ENCODE measurements at regions not wholly inside any gene's neighbourhood (a gene's known extent, or its start where the extent isn't known, plus 50 kb on each side); places are given as distances from the start of the nearest gene placed in this dataset.
A peak's percentile ranks its signal among the peaks of the same experiment; 100 is the strongest.

DNA sequence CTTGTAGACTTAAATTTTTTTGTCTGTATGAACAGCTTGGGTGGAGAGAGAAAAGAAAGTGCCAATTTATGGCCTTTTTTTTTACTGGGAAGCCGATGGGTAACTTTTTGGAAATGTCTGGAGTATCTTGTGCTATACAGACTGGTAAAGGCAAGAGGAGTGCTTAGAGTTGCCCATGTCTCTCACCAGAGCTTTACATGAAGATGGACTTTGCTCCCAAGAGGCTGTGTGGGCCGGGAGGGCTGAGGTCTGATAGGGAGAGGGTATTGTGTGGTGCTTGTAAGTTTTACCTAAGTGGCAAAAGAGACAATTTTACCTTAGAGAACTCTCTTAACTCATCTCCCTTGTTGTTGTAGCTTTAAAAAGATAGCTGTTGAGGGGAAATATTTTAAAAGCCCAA lies 203.2 kb downstream of the SEMA6A start (continued):
- TF ChIP-seq E2F2 (CRISPR knock-in tag; IDR thresholded peaks at IDR 0.05; ENCODE audit: borderline replicate concordance): no peak
- TF ChIP-seq, protein P1, sequence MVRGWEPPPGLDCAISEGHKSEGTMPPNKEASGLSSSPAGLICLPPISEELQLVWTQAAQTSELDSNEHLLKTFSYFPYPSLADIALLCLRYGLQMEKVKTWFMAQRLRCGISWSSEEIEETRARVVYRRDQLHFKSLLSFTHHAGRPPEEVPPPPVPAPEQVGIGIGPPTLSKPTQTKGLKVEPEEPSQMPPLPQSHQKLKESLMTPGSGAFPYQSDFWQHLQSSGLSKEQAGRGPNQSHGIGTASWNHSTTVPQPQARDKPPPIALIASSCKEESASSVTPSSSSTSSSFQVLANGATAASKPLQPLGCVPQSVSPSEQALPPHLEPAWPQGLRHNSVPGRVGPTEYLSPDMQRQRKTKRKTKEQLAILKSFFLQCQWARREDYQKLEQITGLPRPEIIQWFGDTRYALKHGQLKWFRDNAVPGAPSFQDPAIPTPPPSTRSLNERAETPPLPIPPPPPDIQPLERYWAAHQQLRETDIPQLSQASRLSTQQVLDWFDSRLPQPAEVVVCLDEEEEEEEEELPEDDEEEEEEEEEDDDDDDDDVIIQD (CRISPR knock-in tag; IDR thresholded peaks at IDR 0.05; ENCODE audit: low read depth): no peak
- no peak for TF ChIP-seq MAZ (IDR thresholded peaks at IDR 0.05; ENCODE audit: borderline replicate concordance, low read depth, low read length)
- no peak for TF ChIP-seq MAZ (CRISPR knock-in tag; IDR thresholded peaks at IDR 0.05; ENCODE audit: low read depth)
- TF ChIP-seq ZNF124 (CRISPR knock-in tag; IDR thresholded peaks at IDR 0.05): no peak
- 0 out of 4 replicates have a peak, but pooled peaks of 1 of the 2 experiments have one; percentile 1 for TF ChIP-seq HMGXB4 (CRISPR knock-in tag; IDR thresholded peaks at IDR 0.05; ENCODE audit: borderline replicate concordance in 1 of 2, low read depth in 1 of 2)
- TF ChIP-seq MED8 (CRISPR knock-in tag; IDR thresholded peaks at IDR 0.05; ENCODE audit: insufficient replicate concordance): no peak
- TF ChIP-seq HNF4G (IDR thresholded peaks at IDR 0.05; ENCODE audit: borderline replicate concordance, low read depth, low read length): 0 out of 2 replicates have a peak, but pooled peaks have one; percentile 29
- TF ChIP-seq HNF4G (CRISPR knock-in tag; IDR thresholded peaks at IDR 0.05; ENCODE audit: borderline replicate concordance, low read depth): no peak
- TF ChIP-seq HNF4A (CRISPR knock-in tag; IDR thresholded peaks at IDR 0.05): peak; percentile 82
- no peak for TF ChIP-seq RBM22 (optimal IDR thresholded peaks at IDR 0.05; ENCODE audit: low read length)
- TF ChIP-seq RFX3 (CRISPR knock-in tag; IDR thresholded peaks at IDR 0.05): no peak
- TF ChIP-seq PHF20 (CRISPR knock-in tag; IDR thresholded peaks at IDR 0.05): no peak
- TF ChIP-seq SMAD3 (CRISPR knock-in tag; IDR thresholded peaks at IDR 0.05): no peak
- TF ChIP-seq HOXA7 (CRISPR knock-in tag; IDR thresholded peaks at IDR 0.05): no peak
- 0 out of 2 replicates have a peak, but pooled peaks have one; percentile 39 for TF ChIP-seq ZKSCAN8 (CRISPR knock-in tag; IDR thresholded peaks at IDR 0.05; ENCODE audit: borderline replicate concordance)
- no peak for TF ChIP-seq SOX6 (IDR thresholded peaks at IDR 0.05)
- no peak for TF ChIP-seq SOX6 (CRISPR knock-in tag; IDR thresholded peaks at IDR 0.05)
- no peak for TF ChIP-seq ZBTB8A (CRISPR knock-in tag; IDR thresholded peaks at IDR 0.05; ENCODE audit: borderline replicate concordance, low read depth)
